ENCODE measurements at regions not wholly inside any gene's neighbourhood (a gene's known extent, or its start where the extent isn't known, plus 50 kb on each side); places are given as distances from the start of the nearest gene placed in this dataset.

GRCh38 chr18:61019338-61020301, 313.6 kb upstream of the CDH20 start:
- Histone ChIP-seq H2AFZ (ENCODE audit: low read length) (no peak overlapping the region), H3K4me2 (ENCODE audit: insufficient read depth in 1 of 2, low read depth in 2 of 2, low read length in 2 of 2) (no peak overlapping the region), H3K23ac (ENCODE audit: insufficient read length) (no peak overlapping the region), H3K79me1 (ENCODE audit: low read depth, low read length) (no peaks in the 10 kb centered on the region), H3K36me3 (ENCODE audit: control insufficient read depth in 2 of 4, insufficient read depth in 4 of 4, low read length in 3 of 4) (no peaks in the 10 kb centered on the region), H2BK5ac (ENCODE audit: low read depth, low read length) (no peak overlapping the region), H2AK5ac (ENCODE audit: low read depth, low read length) (no peak overlapping the region), H3K23me2 (ENCODE audit: low read depth, low read length) (no peaks in the 10 kb centered on the region), H3K79me2 (ENCODE audit: control insufficient read depth in 1 of 2, insufficient read depth in 2 of 2, low read length in 2 of 2) (no peaks in the 10 kb centered on the region), H4K20me1 (replicated peaks in 1 of 2; ENCODE audit: control insufficient read depth in 1 of 2, insufficient read depth in 2 of 2, low read length in 2 of 2) (no peaks in the 10 kb centered on the region), H3K9me3 (ENCODE audit: insufficient read depth in 2 of 2, low read depth in 1 of 2, low read length in 1 of 2) (peaks cover 8 to 13% of the 10 kb centered on the region in 2 experiments), H3K27me3 (replicated peaks in 1 of 4; ENCODE audit: control insufficient read depth in 3 of 4, extremely low read depth in 1 of 4, insufficient read depth in 3 of 4, low read length in 3 of 4) (no peaks in the 10 kb centered on the region), H4K5ac (ENCODE audit: insufficient read length, low read depth, low read length) (no peak overlapping the region), H3K56ac (replicated peaks; ENCODE audit: insufficient read length, low read depth, low read length) (no peak overlapping the region), H3K9ac (replicated peaks in 1 of 4; ENCODE audit: extremely low read depth in 1 of 4, low read depth in 3 of 4, low read length in 3 of 4) (no peak overlapping the region), H2BK20ac (ENCODE audit: low read length) (no peak overlapping the region), H4K8ac (ENCODE audit: extremely low read depth, insufficient read depth, low read length) (no peak overlapping the region), H3K27ac (ENCODE audit: low read depth, low read length) (no peak overlapping the region), H2BK15ac (ENCODE audit: low read length) (no peak overlapping the region), H3K18ac (ENCODE audit: extremely low read depth, low read length) (no peak overlapping the region), H3K14ac (ENCODE audit: insufficient read length) (no peak overlapping the region), H4K91ac (replicated peaks; ENCODE audit: insufficient read length, low read length) (no peak overlapping the region), H3K4me3 (ENCODE audit: extremely low read depth in 1 of 4, insufficient read depth in 2 of 4, low read depth in 3 of 4, low read length in 4 of 4) (no peak overlapping the region), H3K4ac (replicated peaks; ENCODE audit: insufficient read length, low read depth, low read length) (no peak overlapping the region), H2BK120ac (replicated peaks; ENCODE audit: low read depth, low read length) (no peak overlapping the region), H3K4me1 (replicated peaks in 1 of 4; ENCODE audit: control insufficient read depth in 3 of 4, insufficient read depth in 4 of 4, low read length in 3 of 4) (no peaks in the 10 kb centered on the region), H2BK12ac (ENCODE audit: low read depth, low read length) (no peak overlapping the region)
- 96% methylated on average over 3 of the region's 3 CpGs; no CpG with 5 or more reads in 1 of the 2 experiments for WGBS, 2 experiments (ENCODE audit: extremely low coverage in 1 of 2, insufficient coverage in 1 of 2, insufficient read length in 1 of 2, insufficient replicate concordance in 2 of 2, low coverage in 1 of 2, low lambda C conversion rate in 2 of 2, missing lambda C conversion rate in 1 of 2)
- DNase-seq (ENCODE audit: low read depth in 1 of 2, low spot score in 2 of 2): no peak
- POLR2A ChIA-PET (ENCODE audit: partially characterized antibody): no interaction called here
- CTCF ChIA-PET (ENCODE audit: partially characterized antibody): interaction anchor here (0.8 kb wide), 1 partner anchor 9 kb away, joined by 3 read pairs; no protein-coding TSS in a partner anchor
- TF ChIP-seq POU5F1 (IDR thresholded peaks at IDR 0.05; ENCODE audit: low read depth, low read length): no peak
- TF ChIP-seq EZH2 (IDR thresholded peaks at IDR 0.05; ENCODE audit: low read depth, low read length, severe bottlenecking): no peak
- TF ChIP-seq TCF12 (IDR thresholded peaks at IDR 0.05; ENCODE audit: low read depth, low read length): no peak
- FAIRE-seq: no peak

Data from H1 (cell line).